Stimulated activated naive B cell treated with anti-CD40 and anti-IgM and Interleukin-4, amounts not matched to agents 10 μg/mL and 1 μg/mL and 100 μg/mL, for 72 hours (primary cell): ENCODE measurements at regions not wholly inside any gene's neighbourhood (a gene's known extent, or its start where the extent isn't known, plus 50 kb on each side); places are given as distances from the start of the nearest gene placed in this dataset.

Experiments used
- ATAC-seq, 2 donors: fragments of 150-1000 bp; cut with Tn5 transposase; replicated peaks; 2 replicates each; pipeline ENCODE4 v1.10.0; 2021; ENCODE audit warnings: moderate library complexity in 1 of 2
- DNase-seq: peaks from one replicate; pipeline ENCODE4 v3.0.0; 2021
- H3K27ac Mint-ChIP-seq: one replicate; pipeline ENCODE4 v1.8.0; 2022; ENCODE audit warnings: mild to moderate bottlenecking, mixed read lengths
- H3K27me3 Mint-ChIP-seq, 2 donors: one replicate each; pipeline ENCODE4 v1.8.0; 2022; ENCODE audit warnings: mixed read lengths in 2 of 2
- H3K36me3 Mint-ChIP-seq, 2 donors: one replicate each; pipeline ENCODE4 v1.8.0; 2022; ENCODE audit warnings: mixed read lengths in 2 of 2, mild to moderate bottlenecking in 1 of 2
- H3K4me1 Mint-ChIP-seq, 2 donors: one replicate each; pipeline ENCODE4 v1.8.0; 2022; ENCODE audit warnings: mixed read lengths in 2 of 2, mild to moderate bottlenecking in 1 of 2
- H3K4me3 Mint-ChIP-seq, 2 donors: one replicate each; pipeline ENCODE4 v1.8.0; 2022; ENCODE audit warnings: mild to moderate bottlenecking in 2 of 2, mixed read lengths in 2 of 2, moderate library complexity in 1 of 2
- H3K9me3 Mint-ChIP-seq, 2 donors: one replicate each; pipeline ENCODE4 v1.8.0; 2022; ENCODE audit warnings: mixed read lengths in 2 of 2, mild to moderate bottlenecking in 1 of 2

- Mint-ChIP-seq H3K9me3 (peaks cover 7 to 9% of the 10 kb centered on the region in 2 donors), H3K4me3 (no peak overlapping the region), H3K36me3 (peaks cover 0 to 4% of the 10 kb centered on the region in 2 donors), H3K27ac (no peak overlapping the region), H3K4me1 (peaks cover 0 to 1% of the 10 kb centered on the region in 2 donors), H3K27me3 (peaks cover 14 to 16% of the 10 kb centered on the region in 2 donors)
- ATAC-seq (no peak), DNase-seq (no peak)
These were observed 154.0 kb downstream of the PMAIP1 start for GRCh38 chr18:60053747-60054304.

GRCh38 chr18:60050821-60051220 is 151.0 kb downstream of the PMAIP1 start:
- Mint-ChIP-seq H3K4me1 (peaks cover 0 to 1% of the 10 kb centered on the region in 2 donors), H3K36me3 (no peaks in the 10 kb centered on the region), H3K9me3 (peaks cover 0 to 2% of the 10 kb centered on the region in 2 donors), H3K27me3 (peaks cover 12% of the 10 kb centered on the region in 2 donors), H3K4me3 (no peak overlapping the region), H3K27ac (no peak overlapping the region)
- DNase-seq (no peak), ATAC-seq (no peak)

DNA sequence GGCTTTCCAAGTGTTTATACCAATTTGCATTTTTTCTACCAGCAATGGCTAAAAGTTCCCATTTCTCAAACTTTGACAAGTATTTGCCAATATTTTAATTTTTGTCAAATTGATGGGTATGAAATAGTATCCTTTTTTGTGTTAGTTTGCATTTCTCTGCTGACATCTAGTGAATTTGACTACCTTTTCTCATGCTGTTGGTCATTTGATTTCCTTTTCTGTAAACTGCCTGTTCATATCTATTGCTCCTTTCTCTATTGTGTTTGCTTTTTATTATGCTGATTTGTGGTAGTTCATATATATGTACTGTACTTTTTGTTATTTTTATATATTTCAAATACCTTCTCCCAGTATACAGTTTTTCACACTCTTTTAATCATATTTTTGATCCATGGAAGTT is 149.4 kb downstream of the PMAIP1 start:
- Mint-ChIP-seq H3K36me3 (no peaks in the 10 kb centered on the region), H3K27ac (no peak overlapping the region), H3K27me3 (peaks cover 12% of the 10 kb centered on the region in 2 donors), H3K4me3 (no peak overlapping the region), H3K9me3 (peaks cover 0 to 2% of the 10 kb centered on the region in 2 donors), H3K4me1 (peaks cover 0 to 1% of the 10 kb centered on the region in 2 donors)
- ATAC-seq, result no peak
- no peak for DNase-seq

GRCh38 chr18:60047556-60047955 is 147.8 kb downstream of the PMAIP1 start:
- no peak overlapping the region for H3K4me3 Mint-ChIP-seq
- peaks cover 0 to 1% of the 10 kb centered on the region in 2 donors for H3K4me1 Mint-ChIP-seq
- no peak for ATAC-seq
- no peak overlapping the region for H3K27ac Mint-ChIP-seq
- DNase-seq, result no peak
- H3K9me3 Mint-ChIP-seq, result peaks cover 0 to 2% of the 10 kb centered on the region in 2 donors
- peaks cover 4% of the 10 kb centered on the region in 2 donors for H3K27me3 Mint-ChIP-seq
- H3K36me3 Mint-ChIP-seq, result no peaks in the 10 kb centered on the region

DNA sequence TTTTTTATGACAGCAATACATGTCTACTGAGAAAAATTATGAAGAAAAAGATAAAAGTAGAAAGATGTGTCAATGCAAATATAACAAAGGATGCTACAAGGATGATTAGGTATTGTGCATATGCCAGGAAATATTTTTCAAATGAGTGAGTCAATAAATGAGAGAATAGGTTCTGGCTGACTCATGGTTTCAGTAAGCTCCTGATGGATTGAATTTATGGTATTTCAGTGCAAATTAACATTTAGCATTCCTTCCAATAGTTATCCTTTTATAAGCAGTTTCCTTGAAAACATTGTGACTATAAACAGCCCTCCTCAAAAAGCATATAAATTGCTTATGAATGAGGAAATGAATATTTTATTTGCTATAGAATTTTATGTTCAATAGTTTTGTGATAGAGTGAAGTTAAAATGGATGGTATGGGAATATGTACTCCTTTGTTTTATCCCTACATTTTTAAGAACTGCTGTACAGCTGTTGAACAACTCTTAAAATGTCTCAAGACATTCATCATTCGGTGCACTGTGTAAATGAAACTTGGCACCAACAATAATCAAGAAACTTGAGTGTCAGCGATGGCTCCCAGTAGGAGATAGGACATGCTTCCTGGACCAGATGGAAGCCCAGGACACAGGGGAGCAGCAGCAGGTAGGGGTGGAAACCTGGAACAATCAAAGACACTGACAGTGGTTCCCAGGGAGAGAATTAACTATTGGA is 144.7 kb downstream of the PMAIP1 start:
- no peak for DNase-seq
- H3K27me3 Mint-ChIP-seq, result peaks cover 9 to 14% of the 10 kb centered on the region in 2 donors
- no peaks in the 10 kb centered on the region for H3K36me3 Mint-ChIP-seq
- peaks cover 0 to 2% of the 10 kb centered on the region in 2 donors for H3K9me3 Mint-ChIP-seq
- H3K4me3 Mint-ChIP-seq, result no peak overlapping the region
- no peaks in the 10 kb centered on the region for H3K4me1 Mint-ChIP-seq
- no peak overlapping the region for H3K27ac Mint-ChIP-seq
- ATAC-seq, result no peak

DNA sequence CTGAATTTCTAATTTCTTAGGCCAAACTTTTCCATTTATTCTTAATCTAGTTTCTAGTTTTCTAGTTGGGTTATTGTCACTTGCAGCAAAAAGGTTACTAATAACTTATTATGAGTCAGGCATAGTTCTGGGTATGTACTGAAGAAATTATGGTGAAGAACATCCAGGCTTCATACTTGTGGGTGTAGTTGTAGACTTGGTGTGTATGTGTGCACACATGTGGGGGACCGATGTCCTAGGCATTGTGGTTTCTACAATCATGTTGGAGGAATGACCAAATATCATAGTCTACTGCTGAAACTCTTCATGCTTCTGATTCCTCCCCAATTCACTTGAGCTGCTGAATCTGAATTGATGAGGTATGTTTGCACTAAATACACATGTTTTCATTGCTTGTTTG is 141.2 kb downstream of the PMAIP1 start:
- Mint-ChIP-seq H3K36me3 (no peaks in the 10 kb centered on the region), H3K27ac (no peak overlapping the region), H3K9me3 (no peaks in the 10 kb centered on the region), H3K27me3 (peaks cover 11 to 18% of the 10 kb centered on the region in 2 donors), H3K4me3 (no peak overlapping the region), H3K4me1 (no peaks in the 10 kb centered on the region)
- ATAC-seq (no peak), DNase-seq (no peak)

GRCh38 chr18:60038731-60039130 is 138.9 kb downstream of the PMAIP1 start:
- ATAC-seq (no peak), DNase-seq (no peak)
- Mint-ChIP-seq H3K36me3 (no peaks in the 10 kb centered on the region), H3K27ac (no peak overlapping the region), H3K27me3 (peaks cover 11 to 18% of the 10 kb centered on the region in 2 donors), H3K9me3 (no peaks in the 10 kb centered on the region), H3K4me1 (no peaks in the 10 kb centered on the region), H3K4me3 (no peak overlapping the region)

DNA sequence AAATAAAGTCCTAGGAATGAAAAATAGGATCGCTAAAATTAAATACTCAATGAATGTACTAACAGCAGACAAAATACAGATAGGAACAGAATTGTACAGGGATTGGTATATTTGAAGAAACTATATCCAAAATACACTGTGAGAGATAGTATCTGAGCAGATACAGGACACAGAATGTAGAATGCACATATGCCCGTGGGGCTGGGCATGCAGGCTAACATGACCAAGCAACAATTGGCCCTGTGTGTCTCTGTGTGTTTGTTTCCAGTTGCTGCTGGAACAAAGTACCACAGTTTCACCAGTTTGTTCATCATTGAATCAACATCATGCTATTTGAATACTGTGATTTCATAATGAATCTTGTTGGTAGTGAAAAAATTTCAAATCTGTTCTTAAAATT is 127.6 kb downstream of the PMAIP1 start:
- no peaks in the 10 kb centered on the region for H3K4me1 Mint-ChIP-seq
- no peak for ATAC-seq
- H3K9me3 Mint-ChIP-seq, result no peaks in the 10 kb centered on the region
- no peaks in the 10 kb centered on the region for H3K36me3 Mint-ChIP-seq
- H3K27me3 Mint-ChIP-seq, result peaks cover 6 to 10% of the 10 kb centered on the region in 2 donors
- H3K27ac Mint-ChIP-seq, result no peak overlapping the region
- DNase-seq, result no peak
- H3K4me3 Mint-ChIP-seq, result no peak overlapping the region

GRCh38 chr18:60024857-60025256 is 125.1 kb downstream of the PMAIP1 start:
- no peak for ATAC-seq
- Mint-ChIP-seq H3K4me3 (no peak overlapping the region), H3K27me3 (peaks cover 7 to 24% of the 10 kb centered on the region in 2 donors), H3K36me3 (no peaks in the 10 kb centered on the region), H3K4me1 (no peaks in the 10 kb centered on the region), H3K9me3 (no peaks in the 10 kb centered on the region), H3K27ac (no peak overlapping the region)
- DNase-seq, result no peak

DNA sequence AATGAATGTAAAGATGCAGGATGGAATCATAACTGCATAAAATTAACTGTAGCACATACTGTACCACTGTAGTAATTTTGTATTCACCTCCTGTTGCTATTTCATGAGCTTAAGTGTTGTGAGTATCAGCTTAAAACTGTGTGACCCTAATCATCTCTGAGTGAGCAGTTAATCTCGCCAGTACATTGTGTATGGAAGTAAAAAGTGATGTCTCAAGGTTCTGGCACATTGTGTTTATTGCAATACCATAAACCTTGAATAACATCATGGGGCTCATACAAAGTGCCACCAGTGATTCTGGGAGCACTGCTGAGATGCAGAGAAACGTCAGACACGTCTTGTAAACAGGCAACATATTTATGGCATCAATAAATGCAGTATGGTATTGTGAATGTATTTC is 124.5 kb downstream of the PMAIP1 start:
- no peak for ATAC-seq
- Mint-ChIP-seq H3K4me1 (no peaks in the 10 kb centered on the region), H3K4me3 (no peak overlapping the region), H3K36me3 (no peaks in the 10 kb centered on the region), H3K27ac (no peak overlapping the region), H3K9me3 (no peaks in the 10 kb centered on the region), H3K27me3 (peaks cover 7 to 24% of the 10 kb centered on the region in 2 donors)
- DNase-seq, result no peak

GRCh38 chr18:60022671-60023276 is 123.0 kb downstream of the PMAIP1 start:
- Mint-ChIP-seq H3K36me3 (no peaks in the 10 kb centered on the region), H3K4me3 (no peak overlapping the region), H3K9me3 (no peaks in the 10 kb centered on the region), H3K4me1 (no peaks in the 10 kb centered on the region), H3K27me3 (peaks cover 7 to 24% of the 10 kb centered on the region in 2 donors), H3K27ac (no peak overlapping the region)
- DNase-seq (no peak), ATAC-seq (no peak)

- no peak for ATAC-seq
- Mint-ChIP-seq H3K36me3 (no peaks in the 10 kb centered on the region), H3K27me3 (peaks cover 14 to 30% of the 10 kb centered on the region in 2 donors), H3K4me1 (no peaks in the 10 kb centered on the region), H3K4me3 (no peak overlapping the region), H3K27ac (no peak overlapping the region), H3K9me3 (no peaks in the 10 kb centered on the region)
- no peak for DNase-seq
These were observed 121.8 kb downstream of the PMAIP1 start for GRCh38 chr18:60021556-60021955.

DNA sequence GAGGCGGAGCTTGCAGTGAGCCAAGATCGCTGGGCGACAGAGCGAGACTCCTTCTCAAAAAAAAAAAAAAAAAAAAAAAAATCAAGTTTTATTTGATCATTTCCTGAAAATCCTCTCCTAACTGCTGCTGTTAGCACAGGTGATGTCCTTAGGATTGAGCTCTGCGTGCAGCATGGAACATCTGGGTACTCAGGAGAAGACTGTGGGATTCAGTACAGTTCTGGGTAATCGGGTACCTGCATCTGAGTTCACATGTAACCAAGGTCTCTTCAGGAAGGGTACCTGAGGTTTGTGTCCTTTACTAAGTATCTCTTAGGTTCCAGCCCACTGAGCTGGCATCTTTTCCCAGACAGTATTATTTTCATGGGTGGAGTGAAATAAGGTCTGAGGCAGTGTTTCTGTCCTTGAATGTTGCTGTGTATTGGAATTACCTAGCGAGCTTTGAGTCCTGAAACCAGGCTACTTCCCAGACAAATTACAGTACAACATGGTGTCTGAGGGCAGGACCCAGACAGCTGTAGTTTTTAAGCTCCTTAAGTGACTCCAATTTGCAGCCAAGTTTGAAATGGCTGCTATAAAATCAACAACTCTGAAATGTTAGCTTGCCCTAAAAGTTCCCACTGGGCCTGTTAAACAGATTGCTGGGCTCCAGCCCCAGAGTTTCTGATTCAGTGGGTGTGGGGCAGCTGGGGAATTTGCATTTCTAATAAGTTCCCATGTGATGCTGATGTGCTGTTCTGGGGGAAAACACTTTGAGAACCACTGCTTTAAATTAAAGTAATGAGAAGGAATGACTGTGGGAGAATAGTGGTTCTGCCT is 120.5 kb downstream of the PMAIP1 start:
- H3K4me3 Mint-ChIP-seq, result no peak overlapping the region
- H3K4me1 Mint-ChIP-seq, result no peaks in the 10 kb centered on the region
- no peak for ATAC-seq
- peaks cover 14 to 30% of the 10 kb centered on the region in 2 donors for H3K27me3 Mint-ChIP-seq
- no peak for DNase-seq
- H3K36me3 Mint-ChIP-seq, result no peaks in the 10 kb centered on the region
- H3K9me3 Mint-ChIP-seq, result no peaks in the 10 kb centered on the region
- no peak overlapping the region for H3K27ac Mint-ChIP-seq

DNA sequence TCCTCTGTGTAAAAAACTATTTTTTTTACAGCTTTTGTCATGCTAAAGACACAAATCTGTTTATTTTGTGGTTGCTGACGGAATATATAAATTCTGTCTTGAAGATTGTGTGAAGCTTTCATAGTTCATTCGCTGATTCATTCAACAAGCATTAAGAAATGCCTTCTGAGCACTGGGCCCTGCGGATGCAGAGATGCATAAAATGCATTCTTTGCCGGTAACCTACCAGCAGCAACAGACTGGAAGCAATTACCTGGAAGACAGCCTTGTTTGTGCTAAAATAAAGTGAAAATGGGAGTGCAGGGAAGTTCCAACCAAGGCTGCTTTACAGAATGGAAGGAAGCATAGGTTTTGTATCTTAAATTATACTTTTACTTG is 119.7 kb downstream of the PMAIP1 start:
- no peaks in the 10 kb centered on the region for H3K36me3 Mint-ChIP-seq
- ATAC-seq (no peak), DNase-seq (no peak)
- H3K27ac Mint-ChIP-seq, result no peak overlapping the region
- H3K9me3 Mint-ChIP-seq, result no peaks in the 10 kb centered on the region
- H3K4me1 Mint-ChIP-seq, result no peaks in the 10 kb centered on the region
- H3K27me3 Mint-ChIP-seq, result peaks cover 14 to 30% of the 10 kb centered on the region in 2 donors
- H3K4me3 Mint-ChIP-seq, result no peak overlapping the region
